GM23248 (cell line): ENCODE measurements at regions not wholly inside any gene's neighbourhood (a gene's known extent, or its start where the extent isn't known, plus 50 kb on each side); places are given as distances from the start of the nearest gene placed in this dataset.

Experiments
- EZH2 ChIP-seq: fragments of 200-600 bp; sonication (generic); IDR thresholded peaks from 2 replicates; pipeline ENCODE4 v1.6.1; 2018; ENCODE audit warnings: antibody characterized with exemption, mild to moderate bottlenecking; ENCODE audit not compliant: insufficient read depth, poor library complexity, severe bottlenecking
- EZH2phosphoT487 ChIP-seq: fragments of 200-600 bp; sonication (generic); IDR thresholded peaks from 2 replicates; pipeline ENCODE4 v1.6.1; 2018; ENCODE audit warnings: antibody characterized with exemption, moderate library complexity, mild to moderate bottlenecking, low read depth; ENCODE audit not compliant: insufficient read depth

- no peak for TF ChIP-seq EZH2
- no peak for TF ChIP-seq EZH2phosphoT487
Measured at GRCh38 chr4:187475901-187476300, 519.7 kb upstream of the ZFP42 start.
